ENCODE measurements at regions not wholly inside any gene's neighbourhood (a gene's known extent, or its start where the extent isn't known, plus 50 kb on each side); places are given as distances from the start of the nearest gene placed in this dataset.

GRCh38 chr5:152185547-152186245 lies 219.4 kb downstream of the NMUR2 start:
- TF ChIP-seq POLR2AphosphoS5 (IDR thresholded peaks at IDR 0.05) = no peak
- no peak for TF ChIP-seq POLR2A (IDR thresholded peaks at IDR 0.05)
- TF ChIP-seq CTCF (IDR thresholded peaks at IDR 0.05) = no peak
- TF ChIP-seq EP300 (IDR thresholded peaks at IDR 0.05; ENCODE audit: low read depth) = no peak
